ENCODE measurements at regions not wholly inside any gene's neighbourhood (a gene's known extent, or its start where the extent isn't known, plus 50 kb on each side); places are given as distances from the start of the nearest gene placed in this dataset.

DNA sequence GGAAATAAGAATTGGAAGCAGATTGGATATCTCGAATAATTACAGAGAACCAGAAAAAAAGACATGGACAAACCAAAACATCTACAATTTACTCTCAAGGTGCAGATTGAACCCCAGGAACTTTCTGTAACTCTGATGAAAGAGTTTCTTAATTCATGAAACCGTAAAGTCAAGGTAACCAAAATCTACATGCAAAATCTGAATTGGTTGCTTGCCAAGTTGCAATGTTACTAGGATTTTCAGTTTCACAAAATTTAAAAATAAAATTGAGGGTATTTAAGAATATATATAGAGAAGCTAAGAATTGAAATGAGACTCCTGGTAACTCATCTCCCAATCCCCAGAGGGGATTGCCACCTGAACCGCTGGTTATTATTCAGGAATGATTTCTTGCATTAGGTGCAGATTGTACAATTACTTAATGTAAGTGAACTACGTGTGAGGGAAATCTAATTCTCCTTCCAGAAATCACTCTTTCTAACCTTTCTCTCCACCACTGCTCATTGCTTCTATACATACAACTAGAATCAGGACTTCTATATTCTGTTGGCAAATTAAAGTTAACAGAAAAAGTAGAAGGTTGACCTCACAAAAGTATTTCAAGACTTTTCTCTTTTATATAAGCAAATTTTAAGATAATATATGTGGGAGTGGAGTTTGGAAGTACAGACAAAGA, 221.5 kb upstream of the NDST4 start:
- H3K36me3 Mint-ChIP-seq (ENCODE audit: low read depth): no peaks in the 10 kb centered on the region
- no peak for ATAC-seq
- no peaks in the 10 kb centered on the region; the same call in 2 of the 3 replicates for H3K9me3 Mint-ChIP-seq

More for the DNA sequence above, 221.5 kb upstream of the NDST4 start:
- Histone ChIP-seq H3K36me3 (ENCODE audit: insufficient read depth) (no peaks in the 10 kb centered on the region), H3K27ac (ENCODE audit: low read depth) (no peak overlapping the region), H3K27me3 (ENCODE audit: insufficient read depth) (no peaks in the 10 kb centered on the region), H3K4me2 (no peak overlapping the region), H4K20me1 (replicated peaks; ENCODE audit: insufficient read depth) (no peaks in the 10 kb centered on the region), H3K4me3 (no peak overlapping the region), H2AFZ (no peak overlapping the region), H3F3A (replicated peaks; ENCODE audit: low read depth) (no peaks in the 10 kb centered on the region), H3K4me1 (ENCODE audit: insufficient read depth) (no peaks in the 10 kb centered on the region), H3K79me2 (replicated peaks; ENCODE audit: insufficient read depth) (no peaks in the 10 kb centered on the region), H3K9me2 (ENCODE audit: insufficient read depth) (no peaks in the 10 kb centered on the region)
- DNase-seq (ENCODE audit: low spot score): no peak
- H3K4me1 Mint-ChIP-seq: no peaks in the 10 kb centered on the region
- no peak overlapping the region for H3K4me3 Mint-ChIP-seq
- TF ChIP-seq ZNF331 (CRISPR knock-in tag; IDR thresholded peaks at IDR 0.05; ENCODE audit: low read depth) (no peak), ZNF114 (CRISPR knock-in tag; IDR thresholded peaks at IDR 0.05) (no peak), CREB1 (CRISPR knock-in tag; IDR thresholded peaks at IDR 0.05; ENCODE audit: low read depth) (no peak), POLR2AphosphoS5 (IDR thresholded peaks at IDR 0.05; ENCODE audit: low read depth) (no peak), CTCF (conservative IDR thresholded peaks at IDR 0.05; ENCODE audit: low read depth in 2 of 2) (no peak), EZH2phosphoT487 (IDR thresholded peaks at IDR 0.05; ENCODE audit: unreplicated experiment) (no peak), STAT1 (IDR thresholded peaks at IDR 0.05; ENCODE audit: unreplicated experiment) (no peak), JUNB (IDR thresholded peaks at IDR 0.05; ENCODE audit: unreplicated experiment) (no peak), NANOG (IDR thresholded peaks at IDR 0.05; ENCODE audit: borderline replicate concordance) (no peak), EZH2 (IDR thresholded peaks at IDR 0.05; ENCODE audit: low read depth, unreplicated experiment) (no peak)
- TF ChIP-seq, protein P1, sequence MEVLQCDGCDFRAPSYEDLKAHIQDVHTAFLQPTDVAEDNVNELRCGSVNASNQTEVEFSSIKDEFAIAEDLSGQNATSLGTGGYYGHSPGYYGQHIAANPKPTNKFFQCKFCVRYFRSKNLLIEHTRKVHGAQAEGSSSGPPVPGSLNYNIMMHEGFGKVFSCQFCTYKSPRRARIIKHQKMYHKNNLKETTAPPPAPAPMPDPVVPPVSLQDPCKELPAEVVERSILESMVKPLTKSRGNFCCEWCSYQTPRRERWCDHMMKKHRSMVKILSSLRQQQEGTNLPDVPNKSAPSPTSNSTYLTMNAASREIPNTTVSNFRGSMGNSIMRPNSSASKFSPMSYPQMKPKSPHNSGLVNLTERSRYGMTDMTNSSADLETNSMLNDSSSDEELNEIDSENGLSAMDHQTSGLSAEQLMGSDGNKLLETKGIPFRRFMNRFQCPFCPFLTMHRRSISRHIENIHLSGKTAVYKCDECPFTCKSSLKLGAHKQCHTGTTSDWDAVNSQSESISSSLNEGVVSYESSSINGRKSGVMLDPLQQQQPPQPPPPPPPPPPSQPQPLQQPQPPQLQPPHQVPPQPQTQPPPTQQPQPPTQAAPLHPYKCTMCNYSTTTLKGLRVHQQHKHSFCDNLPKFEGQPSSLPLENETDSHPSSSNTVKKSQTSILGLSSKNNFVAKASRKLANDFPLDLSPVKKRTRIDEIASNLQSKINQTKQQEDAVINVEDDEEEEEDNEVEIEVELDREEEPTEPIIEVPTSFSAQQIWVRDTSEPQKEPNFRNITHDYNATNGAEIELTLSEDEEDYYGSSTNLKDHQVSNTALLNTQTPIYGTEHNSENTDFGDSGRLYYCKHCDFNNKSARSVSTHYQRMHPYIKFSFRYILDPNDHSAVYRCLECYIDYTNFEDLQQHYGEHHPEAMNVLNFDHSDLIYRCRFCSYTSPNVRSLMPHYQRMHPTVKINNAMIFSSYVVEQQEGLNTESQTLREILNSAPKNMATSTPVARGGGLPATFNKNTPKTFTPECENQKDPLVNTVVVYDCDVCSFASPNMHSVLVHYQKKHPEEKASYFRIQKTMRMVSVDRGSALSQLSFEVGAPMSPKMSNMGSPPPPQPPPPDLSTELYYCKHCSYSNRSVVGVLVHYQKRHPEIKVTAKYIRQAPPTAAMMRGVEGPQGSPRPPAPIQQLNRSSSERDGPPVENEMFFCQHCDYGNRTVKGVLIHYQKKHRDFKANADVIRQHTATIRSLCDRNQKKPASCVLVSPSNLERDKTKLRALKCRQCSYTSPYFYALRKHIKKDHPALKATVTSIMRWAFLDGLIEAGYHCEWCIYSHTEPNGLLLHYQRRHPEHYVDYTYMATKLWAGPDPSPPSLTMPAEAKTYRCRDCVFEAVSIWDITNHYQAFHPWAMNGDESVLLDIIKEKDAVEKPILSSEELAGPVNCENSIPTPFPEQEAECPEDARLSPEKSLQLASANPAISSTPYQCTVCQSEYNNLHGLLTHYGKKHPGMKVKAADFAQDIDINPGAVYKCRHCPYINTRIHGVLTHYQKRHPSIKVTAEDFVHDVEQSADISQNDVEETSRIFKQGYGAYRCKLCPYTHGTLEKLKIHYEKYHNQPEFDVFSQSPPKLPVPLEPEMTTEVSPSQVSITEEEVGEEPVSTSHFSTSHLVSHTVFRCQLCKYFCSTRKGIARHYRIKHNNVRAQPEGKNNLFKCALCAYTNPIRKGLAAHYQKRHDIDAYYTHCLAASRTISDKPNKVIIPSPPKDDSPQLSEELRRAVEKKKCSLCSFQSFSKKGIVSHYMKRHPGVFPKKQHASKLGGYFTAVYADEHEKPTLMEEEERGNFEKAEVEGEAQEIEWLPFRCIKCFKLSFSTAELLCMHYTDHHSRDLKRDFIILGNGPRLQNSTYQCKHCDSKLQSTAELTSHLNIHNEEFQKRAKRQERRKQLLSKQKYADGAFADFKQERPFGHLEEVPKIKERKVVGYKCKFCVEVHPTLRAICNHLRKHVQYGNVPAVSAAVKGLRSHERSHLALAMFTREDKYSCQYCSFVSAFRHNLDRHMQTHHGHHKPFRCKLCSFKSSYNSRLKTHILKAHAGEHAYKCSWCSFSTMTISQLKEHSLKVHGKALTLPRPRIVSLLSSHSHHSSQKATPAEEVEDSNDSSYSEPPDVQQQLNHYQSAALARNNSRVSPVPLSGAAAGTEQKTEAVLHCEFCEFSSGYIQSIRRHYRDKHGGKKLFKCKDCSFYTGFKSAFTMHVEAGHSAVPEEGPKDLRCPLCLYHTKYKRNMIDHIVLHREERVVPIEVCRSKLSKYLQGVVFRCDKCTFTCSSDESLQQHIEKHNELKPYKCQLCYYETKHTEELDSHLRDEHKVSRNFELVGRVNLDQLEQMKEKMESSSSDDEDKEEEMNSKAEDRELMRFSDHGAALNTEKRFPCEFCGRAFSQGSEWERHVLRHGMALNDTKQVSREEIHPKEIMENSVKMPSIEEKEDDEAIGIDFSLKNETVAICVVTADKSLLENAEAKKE (CRISPR knock-in tag; IDR thresholded peaks at IDR 0.05): no peak
- TF ChIP-seq, protein P2, sequence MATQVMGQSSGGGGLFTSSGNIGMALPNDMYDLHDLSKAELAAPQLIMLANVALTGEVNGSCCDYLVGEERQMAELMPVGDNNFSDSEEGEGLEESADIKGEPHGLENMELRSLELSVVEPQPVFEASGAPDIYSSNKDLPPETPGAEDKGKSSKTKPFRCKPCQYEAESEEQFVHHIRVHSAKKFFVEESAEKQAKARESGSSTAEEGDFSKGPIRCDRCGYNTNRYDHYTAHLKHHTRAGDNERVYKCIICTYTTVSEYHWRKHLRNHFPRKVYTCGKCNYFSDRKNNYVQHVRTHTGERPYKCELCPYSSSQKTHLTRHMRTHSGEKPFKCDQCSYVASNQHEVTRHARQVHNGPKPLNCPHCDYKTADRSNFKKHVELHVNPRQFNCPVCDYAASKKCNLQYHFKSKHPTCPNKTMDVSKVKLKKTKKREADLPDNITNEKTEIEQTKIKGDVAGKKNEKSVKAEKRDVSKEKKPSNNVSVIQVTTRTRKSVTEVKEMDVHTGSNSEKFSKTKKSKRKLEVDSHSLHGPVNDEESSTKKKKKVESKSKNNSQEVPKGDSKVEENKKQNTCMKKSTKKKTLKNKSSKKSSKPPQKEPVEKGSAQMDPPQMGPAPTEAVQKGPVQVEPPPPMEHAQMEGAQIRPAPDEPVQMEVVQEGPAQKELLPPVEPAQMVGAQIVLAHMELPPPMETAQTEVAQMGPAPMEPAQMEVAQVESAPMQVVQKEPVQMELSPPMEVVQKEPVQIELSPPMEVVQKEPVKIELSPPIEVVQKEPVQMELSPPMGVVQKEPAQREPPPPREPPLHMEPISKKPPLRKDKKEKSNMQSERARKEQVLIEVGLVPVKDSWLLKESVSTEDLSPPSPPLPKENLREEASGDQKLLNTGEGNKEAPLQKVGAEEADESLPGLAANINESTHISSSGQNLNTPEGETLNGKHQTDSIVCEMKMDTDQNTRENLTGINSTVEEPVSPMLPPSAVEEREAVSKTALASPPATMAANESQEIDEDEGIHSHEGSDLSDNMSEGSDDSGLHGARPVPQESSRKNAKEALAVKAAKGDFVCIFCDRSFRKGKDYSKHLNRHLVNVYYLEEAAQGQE (IDR thresholded peaks at IDR 0.05; ENCODE audit: unreplicated experiment): no peak
- TF ChIP-seq, protein P3, sequence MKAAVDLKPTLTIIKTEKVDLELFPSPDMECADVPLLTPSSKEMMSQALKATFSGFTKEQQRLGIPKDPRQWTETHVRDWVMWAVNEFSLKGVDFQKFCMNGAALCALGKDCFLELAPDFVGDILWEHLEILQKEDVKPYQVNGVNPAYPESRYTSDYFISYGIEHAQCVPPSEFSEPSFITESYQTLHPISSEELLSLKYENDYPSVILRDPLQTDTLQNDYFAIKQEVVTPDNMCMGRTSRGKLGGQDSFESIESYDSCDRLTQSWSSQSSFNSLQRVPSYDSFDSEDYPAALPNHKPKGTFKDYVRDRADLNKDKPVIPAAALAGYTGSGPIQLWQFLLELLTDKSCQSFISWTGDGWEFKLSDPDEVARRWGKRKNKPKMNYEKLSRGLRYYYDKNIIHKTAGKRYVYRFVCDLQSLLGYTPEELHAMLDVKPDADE (IDR thresholded peaks at IDR 0.05): no peak
- H3K27me3 Mint-ChIP-seq (ENCODE audit: insufficient read depth, low read depth, poor library complexity): no peaks in the 10 kb centered on the region
- H3K27ac Mint-ChIP-seq: no peak overlapping the region

Data from GM23338 (cell line).